Heart right ventricle (tissue), 16 donors: ENCODE measurements at regions not wholly inside any gene's neighbourhood (a gene's known extent, or its start where the extent isn't known, plus 50 kb on each side); places are given as distances from the start of the nearest gene placed in this dataset.

Source experiments
- ATAC-seq, 8 donors: fragments of 200-7000 bp; cut with Tn5 transposase; one replicate each; pipeline ENCODE4 v1.9.1; 2020; ENCODE audit warnings: mild to moderate bottlenecking in 8 of 8, moderate library complexity in 8 of 8, moderate number of reproducible peaks in 1 of 8
- DNase-seq, 2 donors: peaks; one replicate each; pipeline ENCODE4 v3.0.0-alpha.2; 2020
- H3K27ac ChIP-seq, 10 donors: fragments of 200-600 bp; sonication (generic) in 2 of 10; one replicate each; pipeline versions ENCODE4 v1.5.0 to v1.8.0; 2020 to 2022; ENCODE audit warnings: mild to moderate bottlenecking in 3 of 10
- H3K27me3 ChIP-seq, 7 donors: fragments of 200-600 bp; one replicate each; pipeline ENCODE4 v1.8.0; 2021 to 2022; ENCODE audit warnings: mild to moderate bottlenecking in 2 of 7
- H3K36me3 ChIP-seq, 9 donors: fragments of 200-600 bp; sonication (generic) in 1 of 9; one replicate each; pipeline versions ENCODE4 v1.5.0 to v1.8.0; 2020 to 2022; ENCODE audit warnings: mild to moderate bottlenecking in 2 of 9
- H3K4me1 ChIP-seq, 9 donors: fragments of 200-600 bp; sonication (generic) in 1 of 9; one replicate each; pipeline versions ENCODE4 v1.5.0 to v1.8.0; 2020 to 2022; ENCODE audit warnings: mild to moderate bottlenecking in 4 of 9
- H3K4me3 ChIP-seq, 10 donors: fragments of 200-600 bp; sonication (generic) in 2 of 10; one replicate each; pipeline versions ENCODE4 v1.5.0 to v1.8.0; 2020 to 2022; ENCODE audit warnings: mild to moderate bottlenecking in 7 of 10, moderate library complexity in 2 of 10
- H3K9me3 ChIP-seq, 11 donors: fragments of 200-600 bp in 10 of 11; sonication (generic) in 2 of 11; one replicate each; pipeline versions ENCODE4 v1.5.0 to v1.8.0; 2013 to 2022; ENCODE audit warnings: mild to moderate bottlenecking in 2 of 11, control low read depth in 1 of 11, moderate library complexity in 1 of 11
- CTCF ChIP-seq, 9 donors: fragments of 200-600 bp; sonication (generic) in 2 of 9; IDR thresholded peaks; one replicate each; pipeline versions ENCODE4 v1.5.0 to v1.8.0; 2021 to 2022; ENCODE audit warnings: antibody characterized with exemption in 9 of 9, mild to moderate bottlenecking in 5 of 9, moderate library complexity in 1 of 9
- WGBS, 2 donors: extraction: QIAGEN DNeasy Blood & Tissue Kit; methylation state at CpG; one replicate each; pipeline ENCODE4 v1.1.7; 2013; ENCODE audit warnings: inconsistent platforms in 1 of 2; 5-methylcytosine and 5-hydroxymethylcytosine counted together
- intact Hi-C, 10 donors: fragments of 100-400 bp; cut with DNase I; formaldehyde crosslinking; loops; one replicate each; pipeline versions ENCODE4 v1.11.1 to v1.14.2; 2022
- donor health status: Arrhythmogenic right ventricular cardiomyopathy.
- donor health status: ischemic (EF 13 %, LVEDD 7.1; RV severe dilation, severe dysfunction).
- donor health status: healthy with polysubstance abuse.
- donor health status: DM: no; HTN: yes; CAD: no.
- donor health status: DM: no; HTN: no; CAD: no.
- donor health status: ischemic (EF 25% LVEDD 6.9; RV normal size, moderate dysfunction).
- donor health status: ischemic (EF 25% LVEDD 5.7; RV mildly dilated, moderate dysfunction).
- donor health status: healthy.
- donor health status: DM: yes; HTN: yes; CAD: no.
- donor health status: Ischemic cardiomyopathy.
- donor health status: ischemic (EF 35%, LVEDD 5.7; RV mildly dilated, moderate dysfunction).
- donor health status: nonischemic (EF 11% LVEDD 7.7; RV severe dilation, severe dysfunction).
- donor health status: DM: yes; HTN: yes; CAD: no.
- donor health status: PGD.
- donor health status: ischemic (EF 29% LVEDD 5.4; RV normal size, mild dysfunction).
- donor health status: nonischemic (EF 23%, LVEDD 6.1; RV moderate dilation, normal function).

- Histone ChIP-seq H3K4me1 (no peaks in the 10 kb centered on the region), H3K27ac (no peak overlapping the region), H3K36me3 (no peaks in the 10 kb centered on the region), H3K27me3 (peaks cover 0 to 2% (median 0%) of the 10 kb centered on the region in 7 donors), H3K4me3 (no peak overlapping the region), H3K9me3 (peaks cover 0 to 6% (median 0%) of the 10 kb centered on the region in 11 donors)
- 91 to 100% methylated on average over 2 of the region's 2 CpGs for WGBS, 2 donors
- no peak for ATAC-seq
- DNase-seq = no peak
- TF ChIP-seq CTCF (IDR thresholded peaks at IDR 0.05) = no peak
- intact Hi-C loops = no loop called here
These were observed 311.1 kb upstream of the MAF start for GRCh38 chr16:79911660-79912059.

GRCh38 chr16:79909571-79909970 is 309.0 kb upstream of the MAF start:
- H3K4me3 ChIP-seq = no peak overlapping the region
- no peaks in the 10 kb centered on the region for H3K36me3 ChIP-seq
- TF ChIP-seq CTCF (IDR thresholded peaks at IDR 0.05) = no peak
- 62 to 68% methylated on average over 7 of the region's 7 CpGs for WGBS, 2 donors
- intact Hi-C loops = no loop called here
- H3K4me1 ChIP-seq = no peaks in the 10 kb centered on the region
- DNase-seq (no peak), ATAC-seq (no peak)
- no peak overlapping the region for H3K27ac ChIP-seq
- peaks cover 0 to 6% (median 0%) of the 10 kb centered on the region in 11 donors for H3K9me3 ChIP-seq
- H3K27me3 ChIP-seq = peaks cover 0 to 2% (median 0%) of the 10 kb centered on the region in 7 donors

GRCh38 chr16:79903471-79903870 is 302.9 kb upstream of the MAF start:
- Histone ChIP-seq H3K4me3 (no peak overlapping the region), H3K9me3 (peaks cover 0 to 6% (median 0%) of the 10 kb centered on the region in 11 donors), H3K27ac (no peak overlapping the region), H3K27me3 (no peaks in the 10 kb centered on the region), H3K4me1 (no peaks in the 10 kb centered on the region), H3K36me3 (no peaks in the 10 kb centered on the region)
- WGBS, 2 donors = 79% methylated on average over 1 of the region's 1 CpG
- ATAC-seq = no peak
- intact Hi-C loops = no loop called here
- no peak for TF ChIP-seq CTCF (IDR thresholded peaks at IDR 0.05)
- DNase-seq = no peak

- Histone ChIP-seq H3K4me3 (no peak overlapping the region), H3K27me3 (no peaks in the 10 kb centered on the region), H3K4me1 (peaks cover 0 to 3% (median 0%) of the 10 kb centered on the region in 9 donors), H3K9me3 (peaks cover 0 to under 1% (median 0%) of the 10 kb centered on the region in 11 donors), H3K27ac (no peak overlapping the region), H3K36me3 (no peaks in the 10 kb centered on the region)
- DNase-seq = no peak
- intact Hi-C loops = no loop called here
- ATAC-seq = no peak
- TF ChIP-seq CTCF (IDR thresholded peaks at IDR 0.05) = no peak
- WGBS, 2 donors = 84 to 87% methylated on average over 4 of the region's 4 CpGs
These were observed 301.8 kb upstream of the MAF start for GRCh38 chr16:79902351-79902750.
